ENCODE measurements at regions not wholly inside any gene's neighbourhood (a gene's known extent, or its start where the extent isn't known, plus 50 kb on each side); places are given as distances from the start of the nearest gene placed in this dataset.

- no peaks in the 10 kb centered on the region for H3K9me3 ChIP-seq
- no peak for DNase-seq
- 0 out of 2 replicates have a peak, but pooled peaks cover 3% of the 10 kb centered on the region for H3K27me3 ChIP-seq
- H3K4me3 ChIP-seq, result no peak overlapping the region
- no peaks in the 10 kb centered on the region for H3K36me3 ChIP-seq
Observed at GRCh38 chr5:15069407-15069905, 197.9 kb upstream of the ANKH start.

DNA sequence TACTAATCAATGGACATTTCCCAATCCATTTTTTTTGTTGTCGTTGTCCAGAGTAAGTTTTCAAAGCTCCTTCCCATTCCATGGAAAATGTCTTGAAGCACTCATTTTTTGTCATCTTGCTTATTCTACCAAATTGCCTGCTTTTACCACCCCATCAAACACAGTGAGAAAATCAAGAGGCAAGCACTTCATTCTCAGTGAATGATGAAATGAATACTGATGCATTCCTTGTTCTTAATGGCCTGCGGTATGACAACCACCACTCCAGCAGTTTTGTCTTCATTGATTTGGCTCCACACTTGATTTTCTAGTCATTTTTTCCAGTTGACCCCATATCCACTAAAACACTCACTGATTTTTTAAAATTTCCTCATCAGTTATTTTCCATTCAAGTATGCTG, 193.5 kb upstream of the ANKH start:
- no peak overlapping the region for H3K4me3 ChIP-seq
- 0 out of 2 replicates have a peak, but pooled peaks cover 3% of the 10 kb centered on the region for H3K27me3 ChIP-seq
- no peaks in the 10 kb centered on the region for H3K36me3 ChIP-seq
- H3K9me3 ChIP-seq, result no peaks in the 10 kb centered on the region
- no peak for DNase-seq

- DNase-seq, result no peak
- Histone ChIP-seq H3K9me3 (no peaks in the 10 kb centered on the region), H3K27me3 (0 out of 2 replicates have a peak, but pooled peaks cover 3% of the 10 kb centered on the region), H3K4me3 (no peak overlapping the region), H3K36me3 (no peaks in the 10 kb centered on the region)
Observed at GRCh38 chr5:15064396-15064795, 192.8 kb upstream of the ANKH start.

GRCh38 chr5:15056988-15057592, 185.5 kb upstream of the ANKH start:
- H3K27me3 ChIP-seq, result 0 out of 2 replicates have a peak, but pooled peaks cover 4% of the 10 kb centered on the region
- no peaks in the 10 kb centered on the region for H3K36me3 ChIP-seq
- DNase-seq, result no peak
- H3K4me3 ChIP-seq, result no peak overlapping the region
- H3K9me3 ChIP-seq, result no peaks in the 10 kb centered on the region

GRCh38 chr5:15044521-15044920, 172.9 kb upstream of the ANKH start:
- no peaks in the 10 kb centered on the region for H3K9me3 ChIP-seq
- no peak for DNase-seq
- no peaks in the 10 kb centered on the region for H3K36me3 ChIP-seq
- H3K4me3 ChIP-seq, result no peak overlapping the region
- peaks cover 28% of the 10 kb centered on the region for H3K27me3 ChIP-seq

GRCh38 chr5:15037247-15037908, 165.8 kb upstream of the ANKH start:
- Histone ChIP-seq H3K36me3 (no peaks in the 10 kb centered on the region), H3K4me3 (no peak overlapping the region), H3K27me3 (peaks cover 2% of the 10 kb centered on the region; the same call in 1 of the 2 replicates), H3K9me3 (no peaks in the 10 kb centered on the region)
- DNase-seq, result no peak

GRCh38 chr5:15034379-15034778, 162.8 kb upstream of the ANKH start:
- Histone ChIP-seq H3K9me3 (no peaks in the 10 kb centered on the region), H3K27me3 (peaks cover 5% of the 10 kb centered on the region; the same call in 1 of the 2 replicates), H3K36me3 (no peaks in the 10 kb centered on the region), H3K4me3 (no peak overlapping the region)
- DNase-seq, result no peak

DNA sequence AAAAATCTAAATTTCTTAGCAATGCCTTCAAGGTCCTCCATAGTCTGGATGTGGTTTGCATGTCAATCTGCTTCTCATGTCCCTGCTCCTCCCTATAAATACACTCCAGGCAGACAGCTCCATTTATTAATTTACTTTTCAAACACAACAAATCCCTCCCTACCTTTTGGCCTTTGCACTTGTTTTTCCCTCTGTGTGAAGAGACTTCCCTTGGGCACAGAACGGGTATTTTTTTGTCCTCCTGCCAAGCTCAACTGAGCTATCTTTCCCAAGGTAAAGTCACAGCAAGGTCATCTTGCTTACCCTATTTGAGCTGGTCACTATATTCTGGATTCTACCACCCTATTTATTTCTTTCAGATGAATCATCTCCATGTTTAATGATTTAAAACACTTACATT, 159.6 kb upstream of the ANKH start:
- no peaks in the 10 kb centered on the region for H3K9me3 ChIP-seq
- peaks cover 5% of the 10 kb centered on the region; the same call in 1 of the 2 replicates for H3K27me3 ChIP-seq
- H3K36me3 ChIP-seq, result no peaks in the 10 kb centered on the region
- no peak overlapping the region for H3K4me3 ChIP-seq
- DNase-seq, result no peak

DNA sequence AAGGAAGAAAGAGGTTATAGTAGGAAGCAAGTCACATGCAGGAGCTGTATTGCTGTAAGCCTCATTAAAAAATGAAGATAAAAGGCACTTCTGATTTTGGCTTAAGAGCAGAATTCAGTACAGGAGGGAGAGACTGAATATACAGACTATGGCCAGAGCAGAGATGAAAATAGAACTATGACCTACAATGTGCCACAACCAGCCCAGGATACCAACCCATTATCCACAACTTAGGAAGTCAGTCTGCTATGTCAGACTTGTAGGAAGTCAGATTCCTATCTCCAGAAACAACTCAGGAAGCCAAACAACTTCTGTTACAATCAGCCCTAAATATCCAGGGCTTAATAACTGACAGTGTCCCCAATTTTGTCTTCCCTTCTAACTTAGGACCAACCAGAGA, 156.2 kb upstream of the ANKH start:
- no peaks in the 10 kb centered on the region for H3K9me3 ChIP-seq
- H3K4me3 ChIP-seq, result no peak overlapping the region
- no peaks in the 10 kb centered on the region for H3K36me3 ChIP-seq
- peaks cover 5% of the 10 kb centered on the region; the same call in 1 of the 2 replicates for H3K27me3 ChIP-seq
- no peak for DNase-seq

DNA sequence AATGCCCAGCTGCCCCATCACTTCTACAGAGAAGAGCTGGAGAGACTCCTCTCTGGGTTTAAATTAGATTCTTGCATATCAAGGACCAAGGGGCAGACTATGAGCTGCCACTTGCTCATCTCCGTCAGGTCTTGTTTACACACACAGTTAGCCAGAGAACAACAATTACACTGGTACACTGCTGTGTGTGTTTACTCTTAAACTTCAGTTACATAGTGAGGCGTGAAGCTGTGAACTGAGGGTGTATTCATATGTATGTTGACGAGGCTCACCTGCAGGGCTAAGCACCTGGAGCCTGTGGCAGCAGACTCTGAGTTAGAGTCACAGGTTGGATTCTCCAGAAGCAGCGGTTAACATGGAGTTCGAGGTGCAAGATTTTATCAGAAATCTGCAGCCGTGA, 155.4 kb upstream of the ANKH start:
- Histone ChIP-seq H3K4me3 (no peak overlapping the region), H3K9me3 (peaks cover 3% of the 10 kb centered on the region)
- no peak for DNase-seq

DNA sequence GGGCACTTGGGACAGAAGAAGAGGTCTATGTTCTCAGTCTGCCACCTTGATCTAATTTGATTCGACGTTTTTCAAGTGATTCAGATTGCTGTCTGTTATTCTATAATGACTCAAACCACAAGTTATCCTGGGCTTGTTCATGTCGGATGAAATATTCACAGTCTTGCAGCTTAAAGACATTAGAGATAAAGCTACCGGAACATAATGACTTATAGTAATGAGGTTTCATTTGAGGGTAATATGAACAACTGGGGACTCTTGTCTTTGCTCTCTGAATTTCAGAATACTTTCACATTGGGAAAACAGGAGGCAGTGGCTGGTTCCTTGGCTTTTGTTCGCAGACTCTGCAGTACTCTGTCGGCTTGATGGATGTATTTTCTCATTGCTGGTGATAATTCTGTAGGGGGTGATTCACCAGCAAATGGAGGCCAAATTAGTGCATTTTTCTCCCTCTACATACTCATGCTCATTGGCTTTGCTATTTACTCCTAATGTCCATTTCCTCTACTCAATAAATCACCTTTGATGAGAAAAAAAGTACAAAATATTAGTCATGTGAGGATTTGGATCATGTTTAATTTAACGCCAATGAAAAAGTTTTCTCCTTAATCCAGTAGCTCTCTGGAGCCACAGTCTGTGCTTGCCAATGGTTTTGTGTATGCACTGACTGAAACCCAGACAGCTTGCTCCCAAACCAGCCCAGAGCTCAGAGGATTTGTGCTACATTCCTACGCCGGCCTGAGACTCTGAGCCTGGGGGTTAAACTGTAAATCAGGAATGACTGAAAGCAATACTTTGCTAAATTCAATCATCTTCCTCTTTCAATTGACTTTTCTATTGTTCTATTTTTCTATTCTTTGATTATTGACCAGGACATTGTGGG, 154.7 kb upstream of the ANKH start:
- Histone ChIP-seq H3K27me3 (0 out of 2 replicates have a peak, but pooled peaks cover 2% of the 10 kb centered on the region), H3K36me3 (no peaks in the 10 kb centered on the region), H3K4me3 (no peak overlapping the region), H3K9me3 (peaks cover 8% of the 10 kb centered on the region)
- DNase-seq, result no peak

More for the DNA sequence above, 155.4 kb upstream of the ANKH start:
- Histone ChIP-seq H3K27me3 (0 out of 2 replicates have a peak, but pooled peaks cover 2% of the 10 kb centered on the region), H3K36me3 (no peaks in the 10 kb centered on the region)

GRCh38 chr5:15023846-15024245, 152.3 kb upstream of the ANKH start:
- no peak for DNase-seq

GRCh38 chr5:15023266-15023665, 151.7 kb upstream of the ANKH start:
- Histone ChIP-seq H3K36me3 (no peaks in the 10 kb centered on the region), H3K9me3 (peaks cover 10% of the 10 kb centered on the region), H3K27me3 (no peaks in the 10 kb centered on the region), H3K4me3 (no peak overlapping the region)
- no peak for DNase-seq

More at GRCh38 chr5:15023846-15024245, 152.3 kb upstream of the ANKH start:
- H3K9me3 ChIP-seq, result peaks cover 10% of the 10 kb centered on the region
- H3K4me3 ChIP-seq, result no peak overlapping the region
- no peaks in the 10 kb centered on the region for H3K36me3 ChIP-seq
- no peaks in the 10 kb centered on the region for H3K27me3 ChIP-seq

- H3K4me3 ChIP-seq, result no peak overlapping the region
- H3K27me3 ChIP-seq, result no peaks in the 10 kb centered on the region
- peak; percentile 48 for DNase-seq
- peaks cover 10% of the 10 kb centered on the region for H3K9me3 ChIP-seq
- H3K36me3 ChIP-seq, result no peaks in the 10 kb centered on the region
Observed at GRCh38 chr5:15021266-15022046, 149.9 kb upstream of the ANKH start.

DNA sequence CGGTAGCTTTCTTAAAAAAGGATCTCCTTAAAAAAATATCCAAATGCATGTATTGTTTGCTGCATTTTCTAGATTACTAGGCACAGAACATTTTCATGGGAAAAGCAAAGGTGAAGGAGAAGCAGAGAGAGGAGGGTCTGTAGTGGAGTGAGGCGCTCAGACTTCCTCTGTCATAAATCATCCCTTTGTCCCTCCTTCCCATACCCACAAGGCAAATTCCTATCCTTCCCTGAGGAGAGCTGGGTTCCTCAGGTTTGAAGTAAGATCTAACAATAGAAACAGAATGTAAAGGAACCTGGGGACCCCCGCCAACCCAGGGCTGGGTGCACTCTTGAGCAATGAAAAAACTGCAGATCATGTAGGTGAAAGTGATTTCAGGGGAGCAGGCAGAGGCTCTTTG, 149.2 kb upstream of the ANKH start:
- Histone ChIP-seq H3K4me3 (no peak overlapping the region), H3K36me3 (no peaks in the 10 kb centered on the region), H3K9me3 (peaks cover 10% of the 10 kb centered on the region), H3K27me3 (no peaks in the 10 kb centered on the region)
- no peak for DNase-seq

GRCh38 chr5:15014809-15015208, 143.2 kb upstream of the ANKH start:
- Histone ChIP-seq H3K9me3 (no peaks in the 10 kb centered on the region; the same call in none of the 2 replicates), H3K36me3 (no peaks in the 10 kb centered on the region), H3K27me3 (no peaks in the 10 kb centered on the region), H3K4me3 (no peak overlapping the region)
- no peak for DNase-seq

Data from MG63 (cell line).